CD8-positive, alpha-beta memory T cell (primary cell): ENCODE measurements at regions not wholly inside any gene's neighbourhood (a gene's known extent, or its start where the extent isn't known, plus 50 kb on each side); places are given as distances from the start of the nearest gene placed in this dataset.

Experiments
- CTCF ChIA-PET: fragments of 350-600 bp; sonication (Branson Sonifier 250); formaldehyde crosslinking; loops from one replicate; lab custom pipeline; 2021; ENCODE audit warnings: antibody characterized with exemption; lab: Charles Lee
- POLR2A ChIA-PET: fragments of 350-600 bp; sonication (Branson Sonifier 250); formaldehyde crosslinking; loops from one replicate; lab custom pipeline; 2021; ENCODE audit warnings: antibody characterized with exemption; lab: Charles Lee
- DNase-seq, 5 donors: peaks; one replicate each; pipeline versions ENCODE4 v3.0.0 to v3.0.0-alpha.2; 2020 to 2022; ENCODE audit warnings: mixed read lengths in 1 of 5
- H3K27ac ChIP-seq: one replicate; pipeline ENCODE4 v1.7.0; 2013; ENCODE audit warnings: low read depth, mild to moderate bottlenecking, low read length, moderate library complexity
- H3K27me3 ChIP-seq: 2 replicates; pipeline ENCODE4 v1.7.0; 2013; ENCODE audit warnings: low read length, mild to moderate bottlenecking; ENCODE audit not compliant: insufficient read depth, poor library complexity, severe bottlenecking
- H3K36me3 ChIP-seq: 2 replicates; pipeline ENCODE4 v1.7.0; 2013; ENCODE audit warnings: mild to moderate bottlenecking, low read length, moderate library complexity; ENCODE audit not compliant: insufficient read depth
- H3K4me1 ChIP-seq: 2 replicates; pipeline ENCODE4 v1.7.0; 2013; ENCODE audit warnings: mild to moderate bottlenecking, low read length, moderate library complexity; ENCODE audit not compliant: insufficient read depth
- H3K4me3 ChIP-seq: 2 replicates; pipeline ENCODE4 v1.7.0; 2013; ENCODE audit warnings: mild to moderate bottlenecking, low read length
- H3K9me3 ChIP-seq: 2 replicates; pipeline ENCODE4 v1.7.0; 2013; ENCODE audit warnings: mild to moderate bottlenecking, low read length
- H3K27ac Mint-ChIP-seq, 8 donors: one replicate each; pipeline ENCODE4 v1.8.0; 2020 to 2021; ENCODE audit warnings: mixed read lengths in 8 of 8, mild to moderate bottlenecking in 6 of 8, inconsistent platforms in 3 of 8, moderate library complexity in 3 of 8
- H3K27me3 Mint-ChIP-seq, 2 donors: one replicate each; pipeline ENCODE4 v1.8.0; 2020 to 2021; ENCODE audit warnings: mixed read lengths in 2 of 2, mild to moderate bottlenecking in 1 of 2, moderate library complexity in 1 of 2
- H3K36me3 Mint-ChIP-seq, 3 donors: one replicate each; pipeline ENCODE4 v1.8.0; 2020 to 2021; ENCODE audit warnings: mixed read lengths in 3 of 3, inconsistent platforms in 1 of 3, mild to moderate bottlenecking in 1 of 3
- H3K4me1 Mint-ChIP-seq, 3 donors: one replicate each; pipeline ENCODE4 v1.8.0; 2020 to 2021; ENCODE audit warnings: mixed read lengths in 3 of 3, inconsistent platforms in 1 of 3, mild to moderate bottlenecking in 1 of 3
- H3K4me3 Mint-ChIP-seq, 7 donors: one replicate each; pipeline ENCODE4 v1.8.0; 2020 to 2021; ENCODE audit warnings: mixed read lengths in 7 of 7, mild to moderate bottlenecking in 6 of 7, moderate library complexity in 4 of 7, inconsistent platforms in 2 of 7
- H3K9me3 Mint-ChIP-seq, 5 donors: one replicate each; pipeline ENCODE4 v1.8.0; 2020 to 2022; ENCODE audit warnings: mixed read lengths in 5 of 5, mild to moderate bottlenecking in 3 of 5, moderate library complexity in 2 of 5, inconsistent platforms in 1 of 5

GRCh38 chr12:94875525-94875924, 128.0 kb downstream of the NDUFA12 start:
- ChIA-PET POLR2A (no interaction called here), CTCF (no interaction called here)
- Histone ChIP-seq H3K4me1 (no peaks in the 10 kb centered on the region), H3K36me3 (no peaks in the 10 kb centered on the region), H3K4me3 (no peak overlapping the region), H3K27ac (no peak overlapping the region), H3K27me3 (peaks cover 33% of the 10 kb centered on the region), H3K9me3 (no peaks in the 10 kb centered on the region)
- peaks cover 52 to 82% of the 10 kb centered on the region in 2 donors for H3K27me3 Mint-ChIP-seq
- no peak overlapping the region for H3K27ac Mint-ChIP-seq
- DNase-seq = peak in 1 of 5 donors; percentile 8
- no peaks in the 10 kb centered on the region for H3K36me3 Mint-ChIP-seq
- peaks cover 0 to 2% (median 0%) of the 10 kb centered on the region in 5 donors for H3K9me3 Mint-ChIP-seq
- H3K4me3 Mint-ChIP-seq = peak overlapping the region in 5 of 7 donors; percentile 6 to 51 (median 6)
- H3K4me1 Mint-ChIP-seq = peaks cover 17 to 24% (median 19%) of the 10 kb centered on the region in 3 donors

- Mint-ChIP-seq H3K27me3 (peaks cover 55 to 86% of the 10 kb centered on the region in 2 donors), H3K9me3 (peaks cover 0 to 2% (median 0%) of the 10 kb centered on the region in 5 donors), H3K27ac (no peak overlapping the region), H3K36me3 (no peaks in the 10 kb centered on the region), H3K4me3 (peak overlapping the region; percentile 19 to 87 (median 76)), H3K4me1 (peaks cover 17 to 24% (median 19%) of the 10 kb centered on the region in 3 donors)
- ChIA-PET CTCF (no interaction called here), POLR2A (no interaction called here)
- H3K27me3 ChIP-seq = peaks cover 33% of the 10 kb centered on the region
- H3K4me1 ChIP-seq = no peaks in the 10 kb centered on the region
- DNase-seq = no peak
- H3K27ac ChIP-seq = no peak overlapping the region
- H3K36me3 ChIP-seq = no peaks in the 10 kb centered on the region
- H3K9me3 ChIP-seq = no peaks in the 10 kb centered on the region
- H3K4me3 ChIP-seq = no peak overlapping the region
Measured at GRCh38 chr12:94874518-94875302, 128.8 kb downstream of the NDUFA12 start.

DNA sequence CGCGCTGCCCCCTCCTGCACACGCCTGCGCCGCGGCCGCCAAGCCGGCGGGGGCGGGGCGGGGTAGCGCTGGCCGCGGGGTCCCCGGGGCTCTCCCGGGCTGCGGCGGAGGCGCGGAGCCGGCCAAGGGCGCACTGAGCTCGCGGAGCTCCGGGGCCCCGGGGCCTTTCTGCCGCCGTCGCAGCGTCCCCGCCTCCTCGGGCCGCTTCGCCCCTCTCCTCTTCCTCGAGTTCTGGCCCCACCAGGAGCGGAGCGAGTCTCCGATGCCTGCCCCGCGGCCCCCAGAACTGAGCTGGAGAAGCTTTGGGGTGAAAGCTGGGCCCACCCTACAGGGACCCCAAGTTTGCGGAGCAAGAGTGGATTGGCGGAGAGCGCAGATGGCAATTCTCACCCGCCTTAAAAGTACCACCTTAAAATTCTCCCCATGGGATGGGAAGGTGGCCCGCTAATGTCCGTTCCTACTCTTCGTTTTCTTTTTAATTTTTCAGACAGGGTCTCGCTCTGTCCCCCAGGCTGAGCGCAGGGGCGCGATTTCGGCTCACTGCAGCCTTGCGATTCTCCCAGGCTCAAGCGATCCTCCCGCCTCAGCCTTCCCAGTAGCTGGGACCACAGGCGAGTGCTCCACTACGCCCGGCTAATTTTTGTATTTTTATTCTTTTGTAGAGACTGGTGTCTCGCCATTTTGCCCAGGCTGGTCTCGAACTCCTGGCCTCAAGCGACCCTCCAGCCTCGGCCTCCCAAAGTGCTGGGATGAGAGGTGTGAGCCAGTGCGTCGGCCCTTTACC, 129.6 kb downstream of the NDUFA12 start:
- Mint-ChIP-seq H3K4me1 (peaks cover 17 to 24% (median 19%) of the 10 kb centered on the region in 3 donors), H3K9me3 (no peaks in the 10 kb centered on the region), H3K27me3 (peaks cover 55 to 81% of the 10 kb centered on the region in 2 donors), H3K36me3 (no peaks in the 10 kb centered on the region), H3K27ac (no peak overlapping the region), H3K4me3 (peak overlapping the region; percentile 19 to 87 (median 76))
- DNase-seq = no peak
- Histone ChIP-seq H3K4me3 (peak overlapping the region; percentile 19), H3K27me3 (peaks cover 33% of the 10 kb centered on the region), H3K4me1 (no peaks in the 10 kb centered on the region), H3K36me3 (no peaks in the 10 kb centered on the region), H3K27ac (no peak overlapping the region), H3K9me3 (no peaks in the 10 kb centered on the region)
- POLR2A ChIA-PET = no interaction called here
- CTCF ChIA-PET = no interaction called here

DNA sequence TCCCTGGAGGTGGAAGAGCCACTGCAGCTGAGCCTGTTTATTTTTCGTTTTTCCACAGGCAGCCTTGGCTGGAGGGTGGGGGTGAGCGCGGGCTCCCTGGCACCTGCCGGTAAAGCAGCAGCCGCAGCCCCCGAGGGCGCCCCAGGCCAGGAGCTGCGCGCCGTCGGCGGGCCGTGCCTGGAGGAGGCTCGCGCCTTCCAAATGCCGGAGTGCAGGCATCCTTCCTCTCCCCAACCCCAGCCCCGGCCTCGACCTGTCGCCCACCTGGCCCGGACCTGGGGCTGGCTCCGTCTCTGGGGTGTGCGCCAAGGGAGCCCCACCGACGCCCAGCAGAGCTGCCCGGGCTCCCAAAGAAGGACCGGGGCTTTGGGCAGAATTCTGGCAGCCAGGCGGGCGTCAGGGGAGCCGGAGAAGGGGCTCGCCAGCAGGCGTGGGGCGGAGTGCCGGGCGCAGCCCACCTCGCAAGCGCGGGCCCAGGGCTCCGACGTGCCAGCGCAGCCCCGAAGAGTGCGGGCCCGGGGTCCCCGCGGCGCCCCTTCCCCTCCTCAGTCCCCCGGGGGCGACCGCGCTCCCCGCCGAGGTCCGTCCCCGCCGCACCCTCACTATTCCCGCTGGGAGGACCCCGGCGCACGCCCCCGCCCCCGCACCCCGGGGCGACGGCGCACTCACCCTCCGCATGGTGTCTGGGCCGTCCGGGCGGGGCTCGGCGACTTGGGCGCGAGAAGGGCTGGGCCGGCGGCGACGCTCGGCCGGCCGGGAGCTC, 130.3 kb downstream of the NDUFA12 start:
- no peak for DNase-seq
- H3K4me1 Mint-ChIP-seq = peaks cover 17 to 24% (median 19%) of the 10 kb centered on the region in 3 donors
- H3K9me3 Mint-ChIP-seq = no peaks in the 10 kb centered on the region
- ChIA-PET POLR2A (no interaction called here), CTCF (no interaction called here)
- no peak overlapping the region for H3K27ac Mint-ChIP-seq
- Histone ChIP-seq H3K4me3 (no peak overlapping the region), H3K27me3 (peaks cover 33% of the 10 kb centered on the region), H3K9me3 (no peaks in the 10 kb centered on the region), H3K36me3 (no peaks in the 10 kb centered on the region), H3K27ac (no peak overlapping the region), H3K4me1 (no peaks in the 10 kb centered on the region)
- H3K36me3 Mint-ChIP-seq = no peaks in the 10 kb centered on the region
- peaks cover 50 to 78% of the 10 kb centered on the region in 2 donors for H3K27me3 Mint-ChIP-seq
- H3K4me3 Mint-ChIP-seq = peak overlapping the region in 6 of 7 donors; percentile 44 to 73 (median 64)

GRCh38 chr12:94872671-94872970, 130.9 kb downstream of the NDUFA12 start:
- CTCF ChIA-PET = no interaction called here
- no peak overlapping the region for H3K27ac ChIP-seq

DNA sequence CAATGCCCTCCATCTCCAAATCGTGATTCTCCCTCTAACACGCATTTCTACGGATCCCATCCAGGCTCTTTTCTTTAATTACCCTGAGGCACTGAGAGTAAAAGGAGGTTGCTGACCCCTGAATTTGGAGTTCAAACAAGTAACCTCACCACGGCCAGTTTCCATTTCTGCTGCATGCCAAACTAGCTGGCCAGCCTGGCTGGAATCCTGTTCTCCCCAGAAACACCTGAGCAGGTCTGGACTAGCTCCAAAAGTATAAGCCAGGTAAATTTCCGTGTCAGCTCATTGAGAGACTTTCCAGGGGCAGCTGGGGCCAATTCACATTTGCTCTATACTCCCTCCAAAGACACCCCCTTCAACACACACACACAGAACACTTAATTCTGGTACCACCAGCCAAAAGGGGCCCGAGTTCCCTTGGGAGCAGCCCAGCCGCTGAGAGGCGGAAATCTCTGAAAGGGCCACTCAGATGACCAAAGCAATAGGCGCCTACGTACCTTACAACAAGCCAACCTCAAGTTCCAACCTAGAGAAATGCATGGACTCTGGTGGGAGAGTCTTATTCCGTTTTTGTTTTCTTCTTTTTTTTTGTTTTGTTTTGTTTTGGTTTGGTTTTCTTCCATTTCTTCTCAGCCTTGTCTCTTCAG, 131.4 kb downstream of the NDUFA12 start:
- H3K4me3 Mint-ChIP-seq = peak overlapping the region in 4 of 7 donors; percentile 47 to 71 (median 54)
- no peak for DNase-seq
- no peak overlapping the region for H3K27ac Mint-ChIP-seq
- peaks cover 17 to 24% (median 19%) of the 10 kb centered on the region in 3 donors for H3K4me1 Mint-ChIP-seq
- H3K9me3 ChIP-seq = no peaks in the 10 kb centered on the region
- no peaks in the 10 kb centered on the region for H3K4me1 ChIP-seq
- no peak overlapping the region for H3K27ac ChIP-seq
- H3K9me3 Mint-ChIP-seq = no peaks in the 10 kb centered on the region
- ChIA-PET POLR2A (no interaction called here), CTCF (no interaction called here)
- no peaks in the 10 kb centered on the region for H3K36me3 ChIP-seq
- H3K27me3 Mint-ChIP-seq = peaks cover 45 to 72% of the 10 kb centered on the region in 2 donors
- H3K4me3 ChIP-seq = no peak overlapping the region
- peaks cover 33% of the 10 kb centered on the region for H3K27me3 ChIP-seq
- H3K36me3 Mint-ChIP-seq = no peaks in the 10 kb centered on the region

More at GRCh38 chr12:94872671-94872970, 130.9 kb downstream of the NDUFA12 start:
- no peak for DNase-seq
- no peak overlapping the region for H3K4me3 ChIP-seq
- Mint-ChIP-seq H3K27ac (peak overlapping the region in 1 of 8 donors; percentile 6), H3K4me3 (peak overlapping the region in 6 of 7 donors; percentile 44 to 73 (median 64)), H3K4me1 (peaks cover 17 to 24% (median 19%) of the 10 kb centered on the region in 3 donors), H3K36me3 (no peaks in the 10 kb centered on the region), H3K27me3 (peaks cover 49 to 77% of the 10 kb centered on the region in 2 donors), H3K9me3 (no peaks in the 10 kb centered on the region)
- H3K36me3 ChIP-seq = no peaks in the 10 kb centered on the region
- POLR2A ChIA-PET = no interaction called here
- H3K27me3 ChIP-seq = peaks cover 33% of the 10 kb centered on the region
- no peaks in the 10 kb centered on the region for H3K9me3 ChIP-seq
- H3K4me1 ChIP-seq = no peaks in the 10 kb centered on the region

GRCh38 chr12:94870511-94870910, 133.0 kb downstream of the NDUFA12 start:
- ChIA-PET CTCF (interaction anchor here (0.7 kb wide), 1 partner anchor 91 kb away, joined by 3 read pairs; no protein-coding TSS in a partner anchor), POLR2A (no interaction called here)
- peaks cover 34 to 64% of the 10 kb centered on the region in 2 donors for H3K27me3 Mint-ChIP-seq
- H3K4me1 Mint-ChIP-seq = peaks cover 15 to 20% (median 16%) of the 10 kb centered on the region in 3 donors
- Histone ChIP-seq H3K27me3 (peaks cover 29% of the 10 kb centered on the region), H3K4me3 (no peak overlapping the region), H3K4me1 (no peaks in the 10 kb centered on the region), H3K27ac (no peak overlapping the region), H3K36me3 (no peaks in the 10 kb centered on the region), H3K9me3 (no peaks in the 10 kb centered on the region)
- no peaks in the 10 kb centered on the region for H3K9me3 Mint-ChIP-seq
- no peak overlapping the region for H3K27ac Mint-ChIP-seq
- no peak overlapping the region for H3K4me3 Mint-ChIP-seq
- DNase-seq = no peak
- no peaks in the 10 kb centered on the region for H3K36me3 Mint-ChIP-seq
